Hematopoietic multipotent progenitor cell (in vitro differentiated cells): ENCODE measurements at regions not wholly inside any gene's neighbourhood (a gene's known extent, or its start where the extent isn't known, plus 50 kb on each side); places are given as distances from the start of the nearest gene placed in this dataset.

Experiments
- DNase-seq, 3 donors: peaks; one replicate each; pipeline ENCODE4 v3.0.0-alpha.2; 2011 to 2015; ENCODE audit warnings: low read depth in 2 of 3, low spot score in 2 of 3

DNA sequence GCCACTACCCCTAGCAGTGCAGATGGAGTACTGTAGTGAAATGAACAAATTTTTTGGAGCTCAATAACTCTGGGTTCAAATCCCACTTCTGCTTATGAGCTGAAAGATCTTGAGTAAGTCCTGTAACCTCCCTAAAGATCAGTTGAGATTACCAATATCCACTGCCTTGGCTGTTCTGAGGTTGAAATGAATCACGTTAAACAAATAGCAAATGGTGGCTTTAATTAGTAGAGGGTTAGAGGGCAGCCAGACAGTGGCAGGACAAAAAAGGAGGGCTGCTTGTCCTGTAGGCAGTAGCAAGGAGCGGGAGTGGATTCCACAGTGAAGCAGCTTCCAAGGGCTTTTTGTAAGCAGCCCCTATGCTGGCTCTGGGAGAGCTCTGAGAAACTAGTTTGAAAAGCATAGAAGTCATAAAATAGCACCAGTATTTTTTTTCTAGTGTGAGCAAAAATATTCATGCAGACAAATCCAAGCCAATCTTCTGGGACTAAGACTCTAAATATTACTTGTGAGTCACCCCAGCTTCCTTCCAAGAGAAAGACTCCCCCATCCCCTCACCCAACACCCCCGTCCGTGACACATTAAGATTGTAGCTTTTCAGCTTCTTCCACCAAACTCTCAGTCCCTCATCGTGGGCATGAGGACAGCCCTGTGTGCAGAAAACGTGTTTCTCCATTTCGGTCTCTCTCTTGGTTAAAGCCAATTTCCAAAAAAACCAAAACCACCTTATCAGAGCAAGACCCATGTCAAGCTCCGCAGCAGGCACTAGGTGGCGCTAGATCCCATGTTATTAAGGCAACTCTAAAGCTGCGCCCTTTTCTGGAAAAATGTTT is 123.5 kb upstream of the LGALSL start:
- peak; percentile 71 to 89 (median 80) for DNase-seq

DNA sequence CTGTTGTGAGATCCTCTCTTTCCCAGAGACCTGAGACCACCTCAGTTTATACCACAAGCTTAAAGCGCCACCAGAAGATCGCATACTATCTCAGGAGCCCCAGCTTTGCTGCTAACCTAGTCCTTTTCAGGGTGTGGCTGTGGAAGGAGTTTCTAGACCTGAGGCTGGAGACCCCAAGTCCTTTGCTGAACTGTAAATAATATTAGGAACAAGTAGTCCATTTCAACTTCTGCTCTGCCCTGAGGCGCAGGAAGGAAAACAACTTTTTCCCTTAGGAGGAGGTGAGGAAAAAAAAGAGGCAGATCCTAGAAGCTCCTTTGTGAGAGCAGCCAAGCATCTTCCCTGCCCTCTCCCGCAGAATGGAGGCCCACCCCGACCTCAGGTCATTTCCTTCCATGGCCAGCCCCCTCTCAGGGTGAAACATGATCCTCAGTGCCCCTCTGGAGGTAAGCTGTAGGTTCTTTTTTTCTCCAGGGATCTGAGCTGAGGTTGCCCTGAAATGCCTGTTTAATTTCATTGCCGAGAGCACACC is 122.8 kb upstream of the LGALSL start:
- DNase-seq: no peak

- DNase-seq: no peak
Measured at GRCh38 chr2:64331849-64332699, 121.9 kb upstream of the LGALSL start.

DNA sequence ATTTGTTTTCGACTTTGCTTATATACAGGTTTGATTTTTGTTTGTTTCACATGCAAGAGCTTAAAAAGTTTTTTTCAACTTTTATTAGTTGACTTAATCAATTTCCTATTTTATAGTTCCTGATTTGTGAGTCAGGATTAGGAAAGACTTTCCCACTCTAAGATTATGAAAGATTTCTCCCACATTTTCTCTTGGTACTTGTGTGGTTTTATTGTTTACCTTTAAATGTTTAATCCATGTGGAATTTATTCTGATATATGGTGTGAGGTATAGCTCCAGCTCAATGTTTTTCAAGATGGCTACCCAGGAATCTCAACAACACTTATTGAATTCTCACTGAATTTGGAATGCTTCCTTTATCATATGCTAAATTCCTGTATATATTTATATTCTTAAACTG is 117.8 kb upstream of the LGALSL start:
- DNase-seq: no peak

DNA sequence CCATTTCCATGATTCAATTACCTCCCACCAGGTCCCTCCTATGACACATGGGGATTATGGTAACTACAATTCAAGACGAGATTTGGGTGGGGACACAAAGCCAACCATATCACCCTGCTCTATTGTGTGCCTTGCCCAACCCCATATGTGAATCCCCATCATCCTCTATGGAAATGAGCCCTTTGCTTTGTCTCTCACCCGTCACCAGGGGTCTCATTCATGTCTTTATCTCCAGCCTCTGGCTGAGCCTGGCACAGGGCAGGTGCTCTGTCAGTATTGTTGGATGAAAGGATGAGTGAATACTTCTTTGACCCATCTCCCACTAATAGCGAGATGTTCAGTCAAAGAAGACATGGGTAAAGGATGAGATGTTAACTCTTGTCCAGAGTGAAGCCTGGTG is 116.6 kb upstream of the LGALSL start:
- no peak for DNase-seq

GRCh38 chr2:64338108-64338507 is 115.9 kb upstream of the LGALSL start:
- DNase-seq: no peak

- DNase-seq: no peak
Measured at GRCh38 chr2:64338910-64339500, 115.0 kb upstream of the LGALSL start.

GRCh38 chr2:64341461-64341860 is 112.5 kb upstream of the LGALSL start:
- DNase-seq: no peak

DNA sequence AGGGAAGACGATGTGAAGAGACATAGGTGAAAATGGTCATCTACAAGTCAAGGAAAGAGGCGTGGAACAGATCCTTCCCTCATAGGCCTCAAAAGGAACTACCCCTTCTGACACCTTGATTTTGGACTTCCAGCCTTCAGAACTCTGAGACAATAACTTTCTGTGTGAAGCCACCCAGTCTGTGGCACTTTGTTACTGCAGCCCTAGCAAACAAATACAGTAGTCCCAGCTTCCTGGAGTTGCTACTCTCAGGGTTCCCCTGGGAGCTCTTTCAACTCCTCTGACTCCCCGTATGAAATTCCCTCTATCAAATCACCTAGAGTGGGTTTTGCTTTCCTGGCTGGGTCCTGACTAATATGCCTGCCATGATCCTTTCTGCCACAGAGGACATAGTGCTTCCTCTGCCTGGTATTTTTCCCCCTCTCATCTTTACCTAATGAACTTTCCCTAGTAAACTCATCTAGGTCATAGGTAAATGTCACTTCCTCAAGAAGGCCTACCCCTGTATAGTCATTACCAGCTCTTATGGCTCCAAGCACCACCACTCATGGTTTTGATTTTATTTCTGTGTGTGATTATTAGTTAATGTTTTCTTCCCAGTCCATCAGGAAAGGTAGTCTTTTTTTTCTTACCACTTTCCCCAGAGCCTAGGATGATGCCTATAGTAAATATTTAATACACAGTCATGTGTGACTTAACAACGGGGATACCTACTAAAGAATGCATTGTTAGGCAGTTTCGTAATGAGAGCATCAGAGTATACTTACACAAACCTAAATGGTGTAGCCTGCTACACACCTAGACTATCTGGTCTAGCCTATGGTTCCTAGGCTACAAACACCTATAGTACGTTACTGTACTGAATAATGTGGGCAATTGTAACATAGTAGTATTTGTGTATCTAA is 111.5 kb upstream of the LGALSL start:
- DNase-seq: no peak

GRCh38 chr2:64344999-64345576 is 108.9 kb upstream of the LGALSL start:
- DNase-seq: no peak

DNA sequence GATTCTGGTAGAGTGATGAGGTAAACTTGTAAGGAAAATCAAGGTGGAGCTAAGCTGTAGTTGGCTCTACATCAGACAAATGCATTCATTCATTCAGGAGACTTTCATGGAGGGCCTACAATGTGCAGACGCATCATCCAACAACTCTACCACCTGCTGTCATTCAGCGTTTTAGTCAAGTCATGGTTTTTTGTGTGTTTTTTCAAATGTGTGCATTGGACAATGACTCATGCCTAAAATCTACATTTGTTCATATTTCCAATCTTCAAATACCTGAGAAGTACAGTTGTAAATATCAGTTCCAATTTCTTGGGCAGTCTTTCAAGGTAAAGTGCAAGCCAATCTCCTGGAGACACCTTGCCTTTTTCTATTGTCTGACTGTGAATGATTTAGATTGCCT is 108.0 kb upstream of the LGALSL start:
- DNase-seq: no peak

DNA sequence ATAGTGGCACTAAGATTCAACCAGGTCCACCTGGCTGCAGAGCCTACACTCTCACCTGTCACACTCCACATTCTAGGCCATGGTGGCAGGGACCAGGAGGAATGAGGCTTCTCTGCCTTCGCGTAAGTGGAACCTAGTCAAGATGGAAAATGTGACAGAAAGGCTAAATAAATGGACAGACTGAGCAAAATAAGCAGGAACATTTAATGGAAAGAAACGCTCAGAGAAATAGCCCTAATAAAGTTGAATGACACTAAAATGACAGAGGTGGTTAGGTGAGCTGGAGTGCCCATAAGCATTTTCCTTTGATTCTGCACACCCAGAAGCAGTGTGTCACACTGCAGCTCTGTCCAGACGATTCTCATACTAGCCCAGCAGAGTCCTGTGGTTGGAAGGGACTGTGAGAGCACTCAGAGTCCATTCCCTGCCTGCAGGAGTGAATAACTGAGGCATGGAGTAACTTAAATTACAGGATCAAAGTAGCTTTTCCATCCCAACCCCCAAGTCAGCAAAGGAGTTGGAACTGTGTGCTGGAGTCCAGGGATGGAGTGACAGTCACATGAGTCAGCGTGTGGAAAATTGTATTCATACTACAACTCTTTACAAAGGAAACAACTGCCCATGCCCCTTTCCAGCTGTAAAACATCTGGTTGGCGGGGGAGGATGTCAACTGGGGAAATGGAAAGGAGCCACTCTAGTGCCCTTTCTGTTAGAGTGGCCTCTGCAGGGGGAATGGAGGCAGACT is 105.4 kb upstream of the LGALSL start:
- no peak for DNase-seq

DNA sequence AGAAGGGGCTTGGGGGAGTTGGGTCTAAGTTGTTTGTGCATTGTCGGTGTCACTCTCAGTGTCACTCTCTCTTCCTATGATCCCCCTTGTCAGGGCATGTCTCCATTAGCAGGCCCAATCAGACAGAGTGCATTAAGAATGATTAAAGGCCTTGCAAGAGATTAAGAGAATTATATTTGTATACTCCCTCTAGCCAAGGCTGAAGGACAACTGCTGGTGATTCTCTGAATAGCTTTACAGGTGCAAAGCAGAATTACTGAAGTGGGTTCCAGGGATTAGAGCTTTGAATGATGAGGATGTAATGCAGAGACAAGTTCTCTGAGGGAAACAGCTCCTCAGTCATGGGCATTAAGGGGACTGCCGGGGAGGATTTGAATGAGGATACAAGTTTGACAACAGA is 104.8 kb upstream of the LGALSL start:
- DNase-seq: no peak

DNA sequence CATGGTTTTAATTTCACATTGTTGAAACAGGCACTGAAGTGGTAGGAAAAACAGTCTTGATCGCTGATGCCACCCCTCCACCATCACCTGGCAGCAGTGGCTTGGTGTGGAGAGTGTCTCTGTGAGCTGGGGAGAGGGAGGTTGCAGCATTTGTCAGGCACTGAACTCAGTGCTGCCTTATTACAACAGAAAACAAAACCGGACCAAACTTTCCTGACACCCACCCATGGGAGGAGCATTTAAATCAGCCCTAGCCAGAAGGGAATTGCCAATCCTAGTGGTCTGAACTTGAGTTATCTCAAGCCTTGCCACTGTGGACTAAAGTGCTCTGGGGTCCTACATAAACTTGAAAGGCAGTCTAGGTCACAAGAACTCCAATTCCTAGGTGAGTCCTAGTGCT is 103.0 kb upstream of the LGALSL start:
- DNase-seq: no peak

GRCh38 chr2:64352292-64352691 is 101.7 kb upstream of the LGALSL start:
- DNase-seq: no peak

- DNase-seq: peak in 2 of 3 donors; percentile 48 to 70
Measured at GRCh38 chr2:64354857-64355680, 98.9 kb upstream of the LGALSL start.

DNA sequence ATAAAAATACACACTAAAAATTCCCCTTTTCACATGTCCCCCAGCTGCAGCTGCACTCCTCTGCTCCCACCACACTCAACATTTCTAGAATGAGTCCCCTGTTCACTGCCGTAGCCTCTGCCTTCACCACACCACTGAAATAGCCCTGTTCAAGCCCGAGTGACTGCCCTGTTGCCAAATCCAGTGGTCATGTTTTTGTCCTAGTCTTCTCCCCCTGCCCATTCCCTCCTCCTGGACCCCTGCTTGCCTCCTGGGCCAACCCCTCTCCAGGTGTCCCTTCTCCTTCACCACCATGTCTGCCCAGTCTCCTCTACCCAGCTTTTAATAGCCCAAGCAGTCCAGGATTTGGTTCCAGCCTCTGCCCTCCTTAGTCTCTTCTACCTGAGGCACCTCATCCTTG is 97.1 kb upstream of the LGALSL start:
- DNase-seq: no peak

GRCh38 chr2:64359171-64359891 is 94.6 kb upstream of the LGALSL start:
- no peak for DNase-seq
